ENCODE measurements at regions not wholly inside any gene's neighbourhood (a gene's known extent, or its start where the extent isn't known, plus 50 kb on each side); places are given as distances from the start of the nearest gene placed in this dataset.

DNA sequence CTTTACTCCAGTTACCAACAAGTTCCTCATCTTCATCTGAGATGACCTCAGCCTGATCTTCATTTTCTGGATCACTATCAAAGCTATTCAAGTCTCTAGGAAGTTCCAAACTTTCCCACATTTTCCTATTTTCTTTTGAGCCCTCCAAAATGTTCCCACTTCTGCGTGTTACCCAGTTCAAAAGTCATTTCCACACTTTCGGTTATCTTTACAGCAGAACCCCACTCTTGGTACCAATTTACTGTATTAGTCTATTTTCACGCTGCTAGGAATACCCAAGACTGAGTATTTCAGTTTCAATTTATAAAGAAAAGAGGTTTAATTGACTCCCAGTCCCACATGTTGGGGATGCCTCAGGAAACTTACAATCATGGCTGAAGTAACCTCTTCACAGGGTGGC is 274.3 kb downstream of the FGF9 start:
- no peaks in the 10 kb centered on the region for H3K4me1 ChIP-seq (ENCODE audit: control insufficient read depth in 1 of 2, insufficient read depth in 2 of 2, low read length in 2 of 2)
- no peak overlapping the region for H2AFZ ChIP-seq (ENCODE audit: insufficient read depth, low read length, poor library complexity)
- H3K27me3 ChIP-seq (ENCODE audit: insufficient read depth, low read length) = no peaks in the 10 kb centered on the region
- H2BK12ac ChIP-seq (ENCODE audit: low read length) = no peak overlapping the region
- H3K9me3 ChIP-seq (ENCODE audit: insufficient read depth, low read depth, low read length) = peaks cover 9% of the 10 kb centered on the region
- no peak overlapping the region for H3K4ac ChIP-seq (ENCODE audit: low read depth, low read length)
- no peak overlapping the region for H3K4me3 ChIP-seq (ENCODE audit: low read depth, low read length)
- no peak overlapping the region for H2AK5ac ChIP-seq (ENCODE audit: low read length)
- no peak overlapping the region for H3K14ac ChIP-seq (ENCODE audit: low read length)
- H2BK120ac ChIP-seq (ENCODE audit: insufficient read depth, low read length, poor library complexity) = no peak overlapping the region
- H3K9ac ChIP-seq (ENCODE audit: low read length) = no peak overlapping the region
- no peaks in the 10 kb centered on the region for H3K79me1 ChIP-seq (ENCODE audit: low read length)
- no peak overlapping the region for H3K27ac ChIP-seq (ENCODE audit: low read depth, low read length)
- DNase-seq = no peak
- H4K91ac ChIP-seq (ENCODE audit: low read depth, low read length) = no peak overlapping the region
- no CpG with 5 or more reads among the region's 3 CpGs for WGBS (ENCODE audit: extremely low coverage, insufficient coverage, insufficient read length)
- no peak overlapping the region for H3K4me2 ChIP-seq (ENCODE audit: low read length)
- H3K23ac ChIP-seq (ENCODE audit: low read length) = no peak overlapping the region
- H3K18ac ChIP-seq (ENCODE audit: low read length) = no peak overlapping the region
- no peaks in the 10 kb centered on the region for H3K36me3 ChIP-seq (ENCODE audit: control insufficient read depth in 1 of 2, insufficient read depth in 2 of 2, low read length in 2 of 2)
- no peak overlapping the region for H4K8ac ChIP-seq (ENCODE audit: low read depth, low read length)
- no peak overlapping the region for H4K12ac ChIP-seq (ENCODE audit: low read depth, low read length)
- H3K79me2 ChIP-seq (ENCODE audit: control insufficient read depth, insufficient read depth, low read length, poor library complexity) = no peaks in the 10 kb centered on the region
- no peak overlapping the region for H2BK5ac ChIP-seq (ENCODE audit: low read depth, low read length, poor library complexity)

DNA sequence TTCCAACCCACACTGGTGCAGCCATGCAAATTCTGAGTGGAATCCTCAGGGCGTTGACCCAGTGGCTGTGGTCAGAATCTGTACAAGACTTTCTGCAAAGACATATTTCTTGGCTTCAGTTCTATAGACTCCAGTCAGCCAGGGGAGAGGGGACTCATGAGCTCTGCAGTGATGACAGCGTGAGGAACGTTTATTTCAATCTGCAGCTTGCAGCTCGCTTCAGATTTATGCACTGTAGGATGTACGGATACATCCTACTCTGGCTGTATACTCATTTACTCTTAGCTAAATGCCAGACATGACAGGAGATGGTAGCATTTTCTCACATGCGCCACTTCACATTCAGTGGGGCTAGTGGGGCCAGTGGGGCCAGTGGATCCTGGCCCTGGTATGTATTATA is 276.1 kb downstream of the FGF9 start:
- H4K8ac ChIP-seq (ENCODE audit: low read depth, low read length) = no peak overlapping the region
- H3K4me1 ChIP-seq (ENCODE audit: control insufficient read depth in 1 of 2, insufficient read depth in 2 of 2, low read length in 2 of 2) = no peaks in the 10 kb centered on the region
- H4K12ac ChIP-seq (ENCODE audit: low read depth, low read length) = no peak overlapping the region
- no peak overlapping the region for H2BK12ac ChIP-seq (ENCODE audit: low read length)
- no peak overlapping the region for H3K23ac ChIP-seq (ENCODE audit: low read length)
- no peak overlapping the region for H3K9ac ChIP-seq (ENCODE audit: low read length)
- no peak overlapping the region for H3K18ac ChIP-seq (ENCODE audit: low read length)
- no peak overlapping the region for H3K4me2 ChIP-seq (ENCODE audit: low read length)
- no CpG with 5 or more reads among the region's 6 CpGs for WGBS (ENCODE audit: extremely low coverage, insufficient coverage, insufficient read length)
- no peak overlapping the region for H2AFZ ChIP-seq (ENCODE audit: insufficient read depth, low read length, poor library complexity)
- peaks cover 9% of the 10 kb centered on the region for H3K9me3 ChIP-seq (ENCODE audit: insufficient read depth, low read depth, low read length)
- no peaks in the 10 kb centered on the region for H3K79me2 ChIP-seq (ENCODE audit: control insufficient read depth, insufficient read depth, low read length, poor library complexity)
- H3K27ac ChIP-seq (ENCODE audit: low read depth, low read length) = no peak overlapping the region
- no peak for DNase-seq
- no peak overlapping the region for H2BK5ac ChIP-seq (ENCODE audit: low read depth, low read length, poor library complexity)
- no peaks in the 10 kb centered on the region for H3K36me3 ChIP-seq (ENCODE audit: control insufficient read depth in 1 of 2, insufficient read depth in 2 of 2, low read length in 2 of 2)
- H2BK120ac ChIP-seq (ENCODE audit: insufficient read depth, low read length, poor library complexity) = no peak overlapping the region
- H3K4me3 ChIP-seq (ENCODE audit: low read depth, low read length) = no peak overlapping the region
- no peak overlapping the region for H2AK5ac ChIP-seq (ENCODE audit: low read length)
- no peak overlapping the region for H3K4ac ChIP-seq (ENCODE audit: low read depth, low read length)
- H3K27me3 ChIP-seq (ENCODE audit: insufficient read depth, low read length) = no peaks in the 10 kb centered on the region
- no peak overlapping the region for H4K91ac ChIP-seq (ENCODE audit: low read depth, low read length)
- H3K14ac ChIP-seq (ENCODE audit: low read length) = no peak overlapping the region
- H3K79me1 ChIP-seq (ENCODE audit: low read length) = no peaks in the 10 kb centered on the region

DNA sequence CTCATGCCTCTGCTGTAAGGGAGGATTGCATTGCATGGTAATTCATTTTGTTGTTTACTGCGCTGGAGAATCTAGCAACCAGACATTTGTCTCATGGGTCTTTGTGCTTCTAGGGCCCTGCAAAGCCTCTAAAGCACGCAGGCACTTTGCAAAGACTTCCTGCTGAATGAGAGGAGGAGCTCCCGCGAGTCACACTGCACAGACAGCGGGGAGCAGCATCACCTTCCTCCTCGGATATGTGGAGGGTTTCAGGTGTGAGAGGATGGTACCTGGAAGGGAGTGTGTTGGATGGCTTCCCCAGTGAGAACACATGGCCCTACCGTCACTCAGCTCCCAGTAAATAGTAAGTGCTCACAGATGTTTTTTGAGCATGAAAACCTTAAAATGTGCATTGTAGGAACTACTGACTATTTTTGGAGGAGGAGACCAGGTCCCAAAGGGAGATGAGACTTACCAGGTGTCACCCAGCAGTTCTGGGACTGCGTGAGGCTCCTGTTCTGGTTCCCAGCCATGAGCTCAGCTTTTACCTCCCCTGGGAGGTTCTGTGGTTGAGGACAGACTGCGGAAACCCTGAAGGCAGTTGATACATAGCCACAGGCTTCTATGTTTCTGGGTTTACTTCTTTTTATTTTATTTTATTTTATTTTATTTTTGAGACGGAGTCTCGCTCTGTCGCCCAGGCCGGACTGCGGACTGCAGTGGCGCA is 278.0 kb downstream of the FGF9 start:
- no peak for DNase-seq
- H4K12ac ChIP-seq (ENCODE audit: low read depth, low read length) = no peak overlapping the region
- no peak overlapping the region for H2AFZ ChIP-seq (ENCODE audit: insufficient read depth, low read length, poor library complexity)
- peaks cover 9% of the 10 kb centered on the region for H3K9me3 ChIP-seq (ENCODE audit: insufficient read depth, low read depth, low read length)
- no peaks in the 10 kb centered on the region for H3K27me3 ChIP-seq (ENCODE audit: insufficient read depth, low read length)
- WGBS (ENCODE audit: extremely low coverage, insufficient coverage, insufficient read length) = no CpG with 5 or more reads among the region's 15 CpGs
- H3K14ac ChIP-seq (ENCODE audit: low read length) = no peak overlapping the region
- H3K79me2 ChIP-seq (ENCODE audit: control insufficient read depth, insufficient read depth, low read length, poor library complexity) = no peaks in the 10 kb centered on the region
- no peak overlapping the region for H3K23ac ChIP-seq (ENCODE audit: low read length)
- no peak overlapping the region for H3K4me3 ChIP-seq (ENCODE audit: low read depth, low read length)
- H3K36me3 ChIP-seq (ENCODE audit: control insufficient read depth in 1 of 2, insufficient read depth in 2 of 2, low read length in 2 of 2) = no peaks in the 10 kb centered on the region
- H2BK5ac ChIP-seq (ENCODE audit: low read depth, low read length, poor library complexity) = no peak overlapping the region
- H3K27ac ChIP-seq (ENCODE audit: low read depth, low read length) = no peak overlapping the region
- H3K4ac ChIP-seq (ENCODE audit: low read depth, low read length) = no peak overlapping the region
- no peak overlapping the region for H2AK5ac ChIP-seq (ENCODE audit: low read length)
- no peak overlapping the region for H3K4me2 ChIP-seq (ENCODE audit: low read length)
- no peak overlapping the region for H2BK120ac ChIP-seq (ENCODE audit: insufficient read depth, low read length, poor library complexity)
- H4K8ac ChIP-seq (ENCODE audit: low read depth, low read length) = no peak overlapping the region
- no peak overlapping the region for H4K91ac ChIP-seq (ENCODE audit: low read depth, low read length)
- no peaks in the 10 kb centered on the region for H3K4me1 ChIP-seq (ENCODE audit: control insufficient read depth in 1 of 2, insufficient read depth in 2 of 2, low read length in 2 of 2)
- H3K18ac ChIP-seq (ENCODE audit: low read length) = no peak overlapping the region
- H2BK12ac ChIP-seq (ENCODE audit: low read length) = no peak overlapping the region
- no peaks in the 10 kb centered on the region for H3K79me1 ChIP-seq (ENCODE audit: low read length)
- H3K9ac ChIP-seq (ENCODE audit: low read length) = no peak overlapping the region

DNA sequence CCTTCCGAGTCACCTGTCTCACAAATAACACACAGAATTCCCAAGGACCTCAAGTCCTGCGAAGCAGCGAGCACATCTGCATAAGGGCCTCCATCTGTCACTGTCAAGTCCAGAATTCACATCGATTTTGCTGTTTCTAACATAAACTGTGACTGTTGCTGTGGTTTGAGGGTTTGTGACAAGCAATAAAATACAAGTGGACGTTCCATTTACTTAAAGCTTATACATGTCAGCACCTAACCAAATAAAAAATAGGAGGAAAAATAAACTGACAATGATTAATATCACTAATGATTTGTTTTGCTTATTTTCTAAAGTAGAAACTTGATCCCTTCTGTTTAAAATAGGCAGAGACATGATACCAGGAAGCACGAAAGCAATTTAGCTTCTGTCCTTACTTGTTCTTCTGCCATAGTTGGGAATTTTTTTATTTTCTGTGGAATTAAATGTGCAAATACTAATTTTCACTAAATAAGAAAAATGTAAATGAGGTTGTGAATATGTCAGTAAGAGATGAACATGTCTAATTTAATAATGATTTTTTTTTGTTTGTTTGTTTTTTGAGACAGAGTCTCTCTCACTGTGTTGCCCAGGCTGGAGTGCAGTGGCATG is 279.1 kb downstream of the FGF9 start:
- Histone ChIP-seq H3K79me1 (ENCODE audit: low read length) (no peaks in the 10 kb centered on the region), H4K91ac (ENCODE audit: low read depth, low read length) (no peak overlapping the region), H3K18ac (ENCODE audit: low read length) (no peak overlapping the region), H3K4me2 (ENCODE audit: low read length) (no peak overlapping the region), H3K4me3 (ENCODE audit: low read depth, low read length) (no peak overlapping the region), H3K23ac (ENCODE audit: low read length) (no peak overlapping the region), H2BK5ac (ENCODE audit: low read depth, low read length, poor library complexity) (no peak overlapping the region), H3K79me2 (ENCODE audit: control insufficient read depth, insufficient read depth, low read length, poor library complexity) (no peaks in the 10 kb centered on the region), H3K27me3 (ENCODE audit: insufficient read depth, low read length) (no peaks in the 10 kb centered on the region), H3K36me3 (ENCODE audit: control insufficient read depth in 1 of 2, insufficient read depth in 2 of 2, low read length in 2 of 2) (no peaks in the 10 kb centered on the region), H3K4ac (ENCODE audit: low read depth, low read length) (no peak overlapping the region), H3K9ac (ENCODE audit: low read length) (no peak overlapping the region), H2AK5ac (ENCODE audit: low read length) (no peak overlapping the region), H2BK12ac (ENCODE audit: low read length) (no peak overlapping the region), H3K27ac (ENCODE audit: low read depth, low read length) (no peak overlapping the region), H3K14ac (ENCODE audit: low read length) (no peak overlapping the region), H4K12ac (ENCODE audit: low read depth, low read length) (no peak overlapping the region), H2BK120ac (ENCODE audit: insufficient read depth, low read length, poor library complexity) (no peak overlapping the region), H3K4me1 (ENCODE audit: control insufficient read depth in 1 of 2, insufficient read depth in 2 of 2, low read length in 2 of 2) (no peaks in the 10 kb centered on the region), H4K8ac (ENCODE audit: low read depth, low read length) (no peak overlapping the region), H2AFZ (ENCODE audit: insufficient read depth, low read length, poor library complexity) (no peak overlapping the region), H3K9me3 (ENCODE audit: insufficient read depth, low read depth, low read length) (peaks cover 7% of the 10 kb centered on the region)
- DNase-seq = no peak
- no CpG with 5 or more reads among the region's 6 CpGs for WGBS (ENCODE audit: extremely low coverage, insufficient coverage, insufficient read length)
